ENCODE measurements at regions not wholly inside any gene's neighbourhood (a gene's known extent, or its start where the extent isn't known, plus 50 kb on each side); places are given as distances from the start of the nearest gene placed in this dataset.

DNA sequence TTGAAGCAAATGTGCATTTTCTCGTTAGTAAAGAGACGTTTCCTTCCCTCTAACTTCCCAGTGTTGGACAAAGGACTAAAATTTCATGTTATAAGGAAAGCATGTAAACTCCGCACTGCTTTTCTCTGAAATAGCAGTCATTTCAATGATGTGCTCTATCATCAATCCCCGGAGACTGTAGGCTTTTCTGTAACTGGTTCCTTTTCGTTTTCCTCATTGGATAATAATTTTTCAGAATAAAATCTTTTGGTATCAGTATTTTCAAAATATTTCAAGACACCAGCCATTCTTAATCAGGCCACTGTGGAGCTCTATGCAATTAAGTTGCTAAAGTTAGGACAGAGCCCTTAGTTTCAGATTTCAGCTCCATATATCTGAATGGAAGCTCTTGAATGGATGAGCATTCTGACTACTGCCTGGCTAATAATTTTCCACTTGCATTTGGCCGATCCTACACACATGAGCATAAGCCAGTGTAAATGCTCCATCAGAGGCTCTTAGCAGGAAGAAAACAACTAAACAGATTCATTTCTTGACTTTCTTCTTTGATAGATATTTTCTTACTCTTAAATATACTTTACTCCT is 157.7 kb downstream of the CHIC2 start:
- TF ChIP-seq, protein P1, sequence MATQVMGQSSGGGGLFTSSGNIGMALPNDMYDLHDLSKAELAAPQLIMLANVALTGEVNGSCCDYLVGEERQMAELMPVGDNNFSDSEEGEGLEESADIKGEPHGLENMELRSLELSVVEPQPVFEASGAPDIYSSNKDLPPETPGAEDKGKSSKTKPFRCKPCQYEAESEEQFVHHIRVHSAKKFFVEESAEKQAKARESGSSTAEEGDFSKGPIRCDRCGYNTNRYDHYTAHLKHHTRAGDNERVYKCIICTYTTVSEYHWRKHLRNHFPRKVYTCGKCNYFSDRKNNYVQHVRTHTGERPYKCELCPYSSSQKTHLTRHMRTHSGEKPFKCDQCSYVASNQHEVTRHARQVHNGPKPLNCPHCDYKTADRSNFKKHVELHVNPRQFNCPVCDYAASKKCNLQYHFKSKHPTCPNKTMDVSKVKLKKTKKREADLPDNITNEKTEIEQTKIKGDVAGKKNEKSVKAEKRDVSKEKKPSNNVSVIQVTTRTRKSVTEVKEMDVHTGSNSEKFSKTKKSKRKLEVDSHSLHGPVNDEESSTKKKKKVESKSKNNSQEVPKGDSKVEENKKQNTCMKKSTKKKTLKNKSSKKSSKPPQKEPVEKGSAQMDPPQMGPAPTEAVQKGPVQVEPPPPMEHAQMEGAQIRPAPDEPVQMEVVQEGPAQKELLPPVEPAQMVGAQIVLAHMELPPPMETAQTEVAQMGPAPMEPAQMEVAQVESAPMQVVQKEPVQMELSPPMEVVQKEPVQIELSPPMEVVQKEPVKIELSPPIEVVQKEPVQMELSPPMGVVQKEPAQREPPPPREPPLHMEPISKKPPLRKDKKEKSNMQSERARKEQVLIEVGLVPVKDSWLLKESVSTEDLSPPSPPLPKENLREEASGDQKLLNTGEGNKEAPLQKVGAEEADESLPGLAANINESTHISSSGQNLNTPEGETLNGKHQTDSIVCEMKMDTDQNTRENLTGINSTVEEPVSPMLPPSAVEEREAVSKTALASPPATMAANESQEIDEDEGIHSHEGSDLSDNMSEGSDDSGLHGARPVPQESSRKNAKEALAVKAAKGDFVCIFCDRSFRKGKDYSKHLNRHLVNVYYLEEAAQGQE (IDR thresholded peaks at IDR 0.05; ENCODE audit: insufficient replicate concordance, low read depth): no peak
- TF ChIP-seq GABPA (IDR thresholded peaks at IDR 0.05; ENCODE audit: low read depth) (no peak), POLR2AphosphoS5 (IDR thresholded peaks at IDR 0.05; ENCODE audit: low read depth) (no peak), SPI1 (IDR thresholded peaks at IDR 0.05; ENCODE audit: borderline replicate concordance, low read depth) (no peak)
- TF ChIP-seq, protein P2, sequence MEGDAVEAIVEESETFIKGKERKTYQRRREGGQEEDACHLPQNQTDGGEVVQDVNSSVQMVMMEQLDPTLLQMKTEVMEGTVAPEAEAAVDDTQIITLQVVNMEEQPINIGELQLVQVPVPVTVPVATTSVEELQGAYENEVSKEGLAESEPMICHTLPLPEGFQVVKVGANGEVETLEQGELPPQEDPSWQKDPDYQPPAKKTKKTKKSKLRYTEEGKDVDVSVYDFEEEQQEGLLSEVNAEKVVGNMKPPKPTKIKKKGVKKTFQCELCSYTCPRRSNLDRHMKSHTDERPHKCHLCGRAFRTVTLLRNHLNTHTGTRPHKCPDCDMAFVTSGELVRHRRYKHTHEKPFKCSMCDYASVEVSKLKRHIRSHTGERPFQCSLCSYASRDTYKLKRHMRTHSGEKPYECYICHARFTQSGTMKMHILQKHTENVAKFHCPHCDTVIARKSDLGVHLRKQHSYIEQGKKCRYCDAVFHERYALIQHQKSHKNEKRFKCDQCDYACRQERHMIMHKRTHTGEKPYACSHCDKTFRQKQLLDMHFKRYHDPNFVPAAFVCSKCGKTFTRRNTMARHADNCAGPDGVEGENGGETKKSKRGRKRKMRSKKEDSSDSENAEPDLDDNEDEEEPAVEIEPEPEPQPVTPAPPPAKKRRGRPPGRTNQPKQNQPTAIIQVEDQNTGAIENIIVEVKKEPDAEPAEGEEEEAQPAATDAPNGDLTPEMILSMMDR (IDR thresholded peaks at IDR 0.05; ENCODE audit: insufficient read depth, low read length): no peak
- H3K27me3 ChIP-seq (ENCODE audit: insufficient read depth, poor library complexity, severe bottlenecking): peaks cover 27% of the 10 kb centered on the region
- DNase-seq (ENCODE audit: low read depth in 1 of 2, low spot score in 1 of 2): no peak
- no peak overlapping the region for H3K27ac ChIP-seq (replicated peaks)
- H3K4me3 ChIP-seq (replicated peaks; ENCODE audit: insufficient read depth, low read length): no peak overlapping the region

DNA sequence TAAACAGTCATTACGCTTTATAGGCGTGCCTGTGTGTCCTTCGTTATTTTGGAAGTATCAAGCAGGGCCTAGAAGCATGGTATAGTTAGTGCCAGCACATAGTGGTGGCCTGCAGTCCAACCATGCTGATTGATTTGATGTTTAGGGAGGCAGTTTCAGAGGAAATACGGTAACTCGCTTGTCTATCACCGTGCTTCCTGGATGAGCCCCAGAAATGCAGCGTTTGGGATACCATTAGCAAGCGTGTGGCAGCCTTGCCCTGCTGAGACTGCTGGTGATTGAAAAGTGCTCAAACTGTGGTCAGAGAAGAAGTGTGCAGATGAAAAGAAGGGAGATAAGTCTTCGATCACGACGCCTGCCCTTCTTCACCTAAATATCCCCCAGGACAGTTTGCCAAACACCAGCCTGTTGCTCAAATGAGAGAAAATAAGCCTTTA is 158.4 kb downstream of the CHIC2 start:
- no peak for TF ChIP-seq GABPA (IDR thresholded peaks at IDR 0.05; ENCODE audit: low read depth)
- TF ChIP-seq, protein P2 (IDR thresholded peaks at IDR 0.05; ENCODE audit: insufficient read depth, low read length): no peak
- TF ChIP-seq SPI1 (IDR thresholded peaks at IDR 0.05; ENCODE audit: borderline replicate concordance, low read depth): no peak
- TF ChIP-seq, protein P1 (IDR thresholded peaks at IDR 0.05; ENCODE audit: insufficient replicate concordance, low read depth): no peak
- TF ChIP-seq POLR2AphosphoS5 (IDR thresholded peaks at IDR 0.05; ENCODE audit: low read depth): no peak
- Histone ChIP-seq H3K27ac (replicated peaks) (no peak overlapping the region), H3K4me3 (replicated peaks; ENCODE audit: insufficient read depth, low read length) (peak overlapping the region; percentile 36), H3K27me3 (ENCODE audit: insufficient read depth, poor library complexity, severe bottlenecking) (peaks cover 27% of the 10 kb centered on the region)
- DNase-seq (ENCODE audit: low read depth in 1 of 2, low spot score in 1 of 2): no peak

DNA sequence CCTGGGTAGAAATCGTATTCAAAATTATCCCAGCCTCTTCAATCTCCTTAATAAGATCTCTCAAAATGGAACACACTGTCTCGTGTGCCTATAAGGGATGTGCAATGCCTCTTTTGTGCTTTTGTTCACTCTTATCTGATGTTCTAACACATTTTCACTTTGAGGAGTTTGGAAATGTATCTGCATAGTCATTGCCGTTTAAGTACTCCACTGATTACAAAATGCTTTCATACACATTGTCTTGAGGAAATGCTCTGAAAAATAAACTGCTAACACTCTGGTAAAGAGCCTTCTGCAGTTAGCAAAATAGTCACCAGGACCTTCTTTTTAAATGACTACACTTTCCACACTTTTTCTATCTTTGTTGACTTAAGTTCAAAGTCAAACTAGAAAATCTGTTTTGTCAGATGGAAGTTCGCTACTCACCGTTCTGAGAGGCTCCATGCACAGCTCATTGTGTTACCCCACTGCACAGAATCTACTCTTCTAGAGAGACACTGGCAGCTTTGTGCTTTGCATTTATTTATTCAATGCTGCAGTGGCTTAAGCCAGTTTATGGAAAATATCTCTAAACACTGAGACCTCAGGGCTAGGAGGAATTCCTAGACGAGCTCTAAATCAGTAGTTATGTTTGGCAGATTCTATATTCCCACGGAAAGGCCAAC is 159.0 kb downstream of the CHIC2 start:
- DNase-seq (ENCODE audit: low read depth in 1 of 2, low spot score in 1 of 2): no peak
- TF ChIP-seq SPI1 (IDR thresholded peaks at IDR 0.05; ENCODE audit: borderline replicate concordance, low read depth) (no peak), POLR2AphosphoS5 (IDR thresholded peaks at IDR 0.05; ENCODE audit: low read depth) (no peak), GABPA (IDR thresholded peaks at IDR 0.05; ENCODE audit: low read depth) (no peak)
- TF ChIP-seq, protein P1 (IDR thresholded peaks at IDR 0.05; ENCODE audit: insufficient replicate concordance, low read depth): no peak
- TF ChIP-seq, protein P2 (IDR thresholded peaks at IDR 0.05; ENCODE audit: insufficient read depth, low read length): no peak
- no peak overlapping the region for H3K27ac ChIP-seq (replicated peaks)
- H3K4me3 ChIP-seq (replicated peaks; ENCODE audit: insufficient read depth, low read length): no peak overlapping the region
- H3K27me3 ChIP-seq (ENCODE audit: insufficient read depth, poor library complexity, severe bottlenecking): peaks cover 27% of the 10 kb centered on the region
